AG10803 (cell line): ENCODE measurements at regions not wholly inside any gene's neighbourhood (a gene's known extent, or its start where the extent isn't known, plus 50 kb on each side); places are given as distances from the start of the nearest gene placed in this dataset.
"Not testable (repeated sequence)": the region's sequence is repeated elsewhere in the genome, so short reads cannot be mapped to it uniquely, and the experiment has no call there.

ENCODE experiments used
- DNase-seq: peaks from one replicate; pipeline ENCODE4 v3.0.0; 2010; ENCODE audit warnings: low read depth
- H3K4me3 ChIP-seq: 2 replicates; pipeline ENCODE4 v1.5.1; 2011; ENCODE audit warnings: mild to moderate bottlenecking, low read length, control low read depth
- CTCF ChIP-seq: conservative IDR thresholded peaks from 2 replicates; pipeline ENCODE4 v1.5.1; 2011; ENCODE audit warnings: mild to moderate bottlenecking, low read length, control low read depth, inconsistent platforms

- no peak for TF ChIP-seq CTCF
- H3K4me3 ChIP-seq = no peak overlapping the region
- peak; percentile 79 for DNase-seq
Measured at GRCh38 chr6:112956696-112957535, 609.8 kb downstream of the RFPL4B start.

DNA sequence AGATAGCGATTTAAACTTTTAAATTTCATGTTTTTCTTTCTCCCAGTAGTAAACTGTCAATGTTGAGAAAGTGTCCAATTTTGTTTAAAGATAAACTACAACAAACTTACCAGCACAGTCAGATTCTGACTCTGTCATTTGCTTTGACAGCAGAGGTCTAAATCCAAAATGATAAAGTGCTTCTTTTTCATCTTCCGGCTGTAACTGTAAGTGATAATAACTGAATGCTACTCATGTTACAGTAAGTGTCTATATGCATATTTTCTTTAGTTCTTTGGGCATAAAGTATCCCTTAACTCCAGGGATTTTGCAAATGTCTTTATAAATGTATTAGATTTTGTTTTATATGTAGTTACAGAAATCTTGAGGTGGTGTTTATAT lies 610.4 kb downstream of the RFPL4B start:
- no peak overlapping the region for H3K4me3 ChIP-seq
- no peak for TF ChIP-seq CTCF
- no peak for DNase-seq

DNA sequence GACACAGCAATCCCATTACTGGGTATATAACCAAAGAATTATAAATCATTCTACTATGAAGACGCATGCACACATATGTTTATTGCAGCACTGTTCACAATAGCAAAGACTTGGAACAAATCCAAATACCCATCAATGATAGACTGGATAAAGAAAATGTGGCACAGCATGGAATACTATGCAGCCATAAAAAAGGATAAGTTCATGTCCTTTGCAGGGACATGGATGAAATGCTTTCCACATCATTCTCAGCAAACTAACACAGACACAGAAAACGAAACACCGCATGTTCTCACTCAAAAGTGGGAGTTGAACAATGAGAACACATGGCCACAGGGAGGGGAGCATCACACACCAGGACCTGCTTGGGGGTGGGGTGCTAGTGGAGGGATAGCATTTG lies 613.0 kb downstream of the RFPL4B start:
- not testable (repeated sequence) for H3K4me3 ChIP-seq, DNase-seq

GRCh38 chr6:112967974-112968373 lies 620.8 kb downstream of the RFPL4B start:
- no peak for DNase-seq
- no peak for TF ChIP-seq CTCF
- no peak overlapping the region for H3K4me3 ChIP-seq

- DNase-seq = no peak
- no peak for TF ChIP-seq CTCF
- no peak overlapping the region for H3K4me3 ChIP-seq
Measured at GRCh38 chr6:112971651-112972050, 624.5 kb downstream of the RFPL4B start.

GRCh38 chr6:112974931-112975330 lies 627.8 kb downstream of the RFPL4B start:
- not testable (repeated sequence) for H3K4me3 ChIP-seq, DNase-seq

DNA sequence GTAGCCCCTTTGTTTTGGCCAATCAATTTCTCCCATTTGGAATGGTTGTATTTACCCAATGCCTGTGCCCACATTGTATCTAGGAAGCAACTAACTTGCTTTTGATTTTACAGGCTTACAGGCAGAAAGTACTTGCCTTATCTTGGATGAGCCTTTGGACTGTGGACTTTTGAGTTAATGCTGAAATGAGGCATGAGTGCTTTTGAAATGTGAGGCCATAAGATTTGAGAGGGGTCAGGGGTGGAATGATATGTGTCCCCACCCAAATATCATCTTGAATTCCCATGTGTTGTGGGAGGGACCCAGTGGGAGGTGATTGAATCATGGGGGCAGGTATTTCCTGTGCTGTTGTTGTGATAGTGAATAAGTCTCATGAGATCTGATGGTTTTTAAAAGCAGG lies 629.4 kb downstream of the RFPL4B start:
- not testable (repeated sequence) for DNase-seq, H3K4me3 ChIP-seq

GRCh38 chr6:112979830-112980229 lies 632.7 kb downstream of the RFPL4B start:
- no peak overlapping the region for H3K4me3 ChIP-seq
- TF ChIP-seq CTCF = no peak
- peak; percentile 51 for DNase-seq

DNA sequence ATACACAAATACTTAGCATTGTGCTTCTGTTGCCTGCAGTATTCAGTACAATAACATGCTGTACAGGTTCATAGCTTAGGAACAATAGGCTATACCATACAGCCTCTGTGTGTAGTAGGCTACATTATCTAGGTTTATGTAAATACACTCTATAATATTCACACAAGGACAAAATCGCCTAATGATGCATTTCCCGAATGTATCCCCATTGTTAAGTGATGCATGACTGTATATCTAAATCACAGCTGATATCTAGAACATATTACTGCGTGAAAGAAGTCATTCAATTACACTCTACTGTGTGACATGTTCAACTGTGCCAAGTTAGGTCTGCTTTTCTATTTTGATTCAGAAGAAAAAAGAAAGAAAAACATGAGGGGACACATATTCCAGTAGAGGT lies 633.5 kb downstream of the RFPL4B start:
- TF ChIP-seq CTCF = no peak
- no peak for DNase-seq
- no peak overlapping the region for H3K4me3 ChIP-seq
